ENCODE measurements at regions not wholly inside any gene's neighbourhood (a gene's known extent, or its start where the extent isn't known, plus 50 kb on each side); places are given as distances from the start of the nearest gene placed in this dataset.
"Not testable (repeated sequence)": the region's sequence is repeated elsewhere in the genome, so short reads cannot be mapped to it uniquely, and the experiment has no call there.

GRCh38 chr11:45379162-45379863 lies 93.2 kb upstream of the SYT13 start:
- TF ChIP-seq CTCF (IDR thresholded peaks at IDR 0.05; ENCODE audit: extremely low read depth, missing control alignments), result no peak
- no peak for DNase-seq (ENCODE audit: low spot score)

- DNase-seq (ENCODE audit: low spot score), result no peak
- TF ChIP-seq CTCF (IDR thresholded peaks at IDR 0.05; ENCODE audit: extremely low read depth, missing control alignments), result no peak
These were observed 92.4 kb upstream of the SYT13 start for GRCh38 chr11:45378516-45378915.

- DNase-seq (ENCODE audit: low spot score), result no peak
- TF ChIP-seq CTCF (IDR thresholded peaks at IDR 0.05; ENCODE audit: extremely low read depth, missing control alignments), result no peak
These were observed 88.5 kb upstream of the SYT13 start for GRCh38 chr11:45374653-45375059.

- no peak for DNase-seq (ENCODE audit: low spot score)
- TF ChIP-seq CTCF (IDR thresholded peaks at IDR 0.05; ENCODE audit: extremely low read depth, missing control alignments), result no peak
These were observed 88.0 kb upstream of the SYT13 start for GRCh38 chr11:45374130-45374529.

GRCh38 chr11:45373506-45374035 lies 87.4 kb upstream of the SYT13 start:
- TF ChIP-seq CTCF (IDR thresholded peaks at IDR 0.05; ENCODE audit: extremely low read depth, missing control alignments), result no peak
- no peak for DNase-seq (ENCODE audit: low spot score)

GRCh38 chr11:45372414-45372813 lies 86.3 kb upstream of the SYT13 start:
- DNase-seq (ENCODE audit: low spot score), result not testable (repeated sequence)

GRCh38 chr11:45371251-45372115 lies 85.3 kb upstream of the SYT13 start:
- peak; percentile 68 for TF ChIP-seq CTCF (IDR thresholded peaks at IDR 0.05; ENCODE audit: extremely low read depth, missing control alignments)
- peak; percentile 70 for DNase-seq (ENCODE audit: low spot score)

All from GM20000 (cell line).